Esophagus muscularis mucosa (tissue), 4 donors: ENCODE measurements at regions not wholly inside any gene's neighbourhood (a gene's known extent, or its start where the extent isn't known, plus 50 kb on each side); places are given as distances from the start of the nearest gene placed in this dataset.

Experiments
- DNase-seq: peaks from one replicate; pipeline ENCODE4 v3.0.0-alpha.2; 2017; ENCODE audit errors: extremely low spot score
- H3K27ac ChIP-seq, 4 donors: fragments of 200-600 bp; sonication (generic); replicated peaks in 1 of 4; 1 replicate in 3 of 4; 2 replicates in 1 of 4; pipeline ENCODE4 v1.5.1; 2016 to 2019; ENCODE audit warnings: mild to moderate bottlenecking in 1 of 4
- H3K27me3 ChIP-seq, 4 donors: fragments of 200-600 bp; sonication (generic); one replicate each; pipeline versions ENCODE4 v1.5.1 to v1.6.0; 2016 to 2019
- H3K36me3 ChIP-seq, 4 donors: fragments of 200-600 bp; sonication (generic); one replicate each; pipeline ENCODE4 v1.5.1; 2016 to 2019
- H3K4me1 ChIP-seq, 4 donors: fragments of 200-600 bp; sonication (generic); one replicate each; pipeline ENCODE4 v1.5.1; 2016 to 2019
- H3K4me3 ChIP-seq, 4 donors: fragments of 200-600 bp; sonication (generic); 1 replicate in 2 of 4; 2 replicates in 2 of 4; pipeline ENCODE4 v1.5.1; 2016 to 2019; ENCODE audit warnings: mild to moderate bottlenecking in 4 of 4, moderate library complexity in 1 of 4
- H3K9me3 ChIP-seq, 4 donors: fragments of 200-600 bp; sonication (generic); 1 replicate in 3 of 4; 2 replicates in 1 of 4; pipeline ENCODE4 v1.5.1; 2016 to 2019
- CTCF ChIP-seq, 3 experiments: fragments of 200-600 bp in 2 of 3; fragments of 450-650 bp in 1 of 3; sonication (generic) in 2 of 3; IDR thresholded peaks; one replicate each; pipeline ENCODE4 v1.5.1; 2017 to 2019; ENCODE audit warnings: antibody characterized with exemption in 3 of 3, mild to moderate bottlenecking in 2 of 3, moderate library complexity in 1 of 3
- EP300 ChIP-seq: sonication (generic); formaldehyde crosslinking; IDR thresholded peaks from one replicate; pipeline ENCODE4 v1.6.1; 2017; ENCODE audit warnings: antibody characterized with exemption
- POLR2A ChIP-seq: fragments of 450-650 bp; IDR thresholded peaks from one replicate; pipeline ENCODE4 v1.6.1; 2017; ENCODE audit warnings: antibody characterized with exemption, moderate library complexity, mild to moderate bottlenecking, low read depth
- POLR2AphosphoS5 ChIP-seq, 2 donors: sonication (generic); formaldehyde crosslinking; IDR thresholded peaks; one replicate each; pipeline ENCODE4 v1.6.1; 2017; ENCODE audit warnings: antibody characterized with exemption in 2 of 2
- WGBS: methylation state at CpG from one replicate; pipeline ENCODE4 v1.1.5; 2018; 5-methylcytosine and 5-hydroxymethylcytosine counted together
- intact Hi-C: fragments of 100-400 bp; cut with DNase I; formaldehyde crosslinking; loops from one replicate; pipeline ENCODE4 v1.15.1; 2023

GRCh38 chr6:147750413-147750812 lies 241.9 kb downstream of the SAMD5 start:
- no peak overlapping the region for H3K4me3 ChIP-seq
- WGBS = 89% methylated on average over 4 of the region's 4 CpGs
- no peaks in the 10 kb centered on the region for H3K4me1 ChIP-seq
- peaks cover 0 to 5% (median 2%) of the 10 kb centered on the region in 4 donors for H3K9me3 ChIP-seq
- intact Hi-C loops = no loop called here
- H3K27ac ChIP-seq = no peak overlapping the region
- TF ChIP-seq POLR2A (no peak), CTCF (IDR thresholded peaks at IDR 0.05) (no peak), EP300 (no peak), POLR2AphosphoS5 (IDR thresholded peaks at IDR 0.05) (no peak)
- H3K27me3 ChIP-seq = no peaks in the 10 kb centered on the region
- DNase-seq = no peak
- no peaks in the 10 kb centered on the region for H3K36me3 ChIP-seq

- H3K27ac ChIP-seq = no peak overlapping the region
- H3K36me3 ChIP-seq = no peaks in the 10 kb centered on the region
- intact Hi-C loops = no loop called here
- no peaks in the 10 kb centered on the region for H3K4me1 ChIP-seq
- H3K27me3 ChIP-seq = no peaks in the 10 kb centered on the region
- DNase-seq = no peak
- TF ChIP-seq CTCF (IDR thresholded peaks at IDR 0.05) = no peak
- no peak for TF ChIP-seq EP300
- H3K9me3 ChIP-seq = peaks cover 0 to 5% (median 2%) of the 10 kb centered on the region in 4 donors
- no peak overlapping the region for H3K4me3 ChIP-seq
- 73% methylated on average over 6 of the region's 6 CpGs for WGBS
Measured at GRCh38 chr6:147751232-147751631, 242.7 kb downstream of the SAMD5 start.

GRCh38 chr6:147752689-147753403 lies 244.4 kb downstream of the SAMD5 start:
- Histone ChIP-seq H3K4me3 (no peak overlapping the region), H3K27ac (no peak overlapping the region), H3K27me3 (no peaks in the 10 kb centered on the region), H3K9me3 (peaks cover 0 to 5% (median 2%) of the 10 kb centered on the region in 4 donors), H3K36me3 (no peaks in the 10 kb centered on the region), H3K4me1 (no peaks in the 10 kb centered on the region)
- DNase-seq = no peak
- 71% methylated on average over 4 of the region's 4 CpGs for WGBS
- TF ChIP-seq EP300 (no peak), POLR2AphosphoS5 (IDR thresholded peaks at IDR 0.05) (no peak), CTCF (IDR thresholded peaks at IDR 0.05) (no peak), POLR2A (no peak)
- intact Hi-C loops = no loop called here

- DNase-seq = no peak
- TF ChIP-seq POLR2AphosphoS5 (IDR thresholded peaks at IDR 0.05) (no peak), POLR2A (no peak), CTCF (IDR thresholded peaks at IDR 0.05) (no peak), EP300 (no peak)
- no peaks in the 10 kb centered on the region for H3K27me3 ChIP-seq
- no peak overlapping the region for H3K4me3 ChIP-seq
- no peaks in the 10 kb centered on the region for H3K36me3 ChIP-seq
- H3K4me1 ChIP-seq = no peaks in the 10 kb centered on the region
- no peak overlapping the region for H3K27ac ChIP-seq
- peaks cover 0 to 5% (median 2%) of the 10 kb centered on the region in 4 donors for H3K9me3 ChIP-seq
- intact Hi-C loops = no loop called here
- WGBS = 89% methylated on average over 3 of the region's 3 CpGs
Measured at GRCh38 chr6:147755999-147756398, 247.5 kb downstream of the SAMD5 start.

GRCh38 chr6:147756891-147757290 lies 248.4 kb downstream of the SAMD5 start:
- WGBS = 48% methylated on average over 3 of the region's 3 CpGs
- intact Hi-C loops = no loop called here
- no peak for TF ChIP-seq CTCF (IDR thresholded peaks at IDR 0.05)
- TF ChIP-seq EP300 = no peak
- no peak for TF ChIP-seq POLR2AphosphoS5 (IDR thresholded peaks at IDR 0.05)
- TF ChIP-seq POLR2A = no peak
- DNase-seq = no peak
- H3K4me3 ChIP-seq = no peak overlapping the region
- H3K4me1 ChIP-seq = no peaks in the 10 kb centered on the region
- H3K36me3 ChIP-seq = no peaks in the 10 kb centered on the region
- peaks cover 0 to 5% (median 2%) of the 10 kb centered on the region in 4 donors for H3K9me3 ChIP-seq
- H3K27ac ChIP-seq = no peak overlapping the region
- H3K27me3 ChIP-seq = no peaks in the 10 kb centered on the region
